NCI-H774 (cell line): ENCODE measurements at regions not wholly inside any gene's neighbourhood (a gene's known extent, or its start where the extent isn't known, plus 50 kb on each side); places are given as distances from the start of the nearest gene placed in this dataset.

Experiments used
- DNase-seq: peaks from one replicate; lab custom pipeline; 2025; lab: John Stamatoyannopoulos, UW

GRCh38 chr21:15241997-15242736, 177.4 kb upstream of the NRIP1 start:
- DNase-seq = no peak

GRCh38 chr21:15242906-15243305, 178.1 kb upstream of the NRIP1 start:
- no peak for DNase-seq

- no peak for DNase-seq
These were observed 178.6 kb upstream of the NRIP1 start for GRCh38 chr21:15243406-15243805.

GRCh38 chr21:15247613-15248012, 182.8 kb upstream of the NRIP1 start:
- no peak for DNase-seq

- no peak for DNase-seq
These were observed 184.6 kb upstream of the NRIP1 start for GRCh38 chr21:15249285-15249993.

GRCh38 chr21:15250384-15250783, 185.6 kb upstream of the NRIP1 start:
- no peak for DNase-seq

GRCh38 chr21:15252431-15252830, 187.6 kb upstream of the NRIP1 start:
- no peak for DNase-seq

GRCh38 chr21:15254111-15254510, 189.3 kb upstream of the NRIP1 start:
- DNase-seq = no peak

GRCh38 chr21:15255261-15255660, 190.5 kb upstream of the NRIP1 start:
- DNase-seq = no peak

- DNase-seq = no peak
These were observed 191.0 kb upstream of the NRIP1 start for GRCh38 chr21:15255763-15256162.

GRCh38 chr21:15256996-15257395, 192.2 kb upstream of the NRIP1 start:
- DNase-seq = no peak

- no peak for DNase-seq
These were observed 192.8 kb upstream of the NRIP1 start for GRCh38 chr21:15257646-15258045.

- DNase-seq = no peak
These were observed 195.0 kb upstream of the NRIP1 start for GRCh38 chr21:15259824-15260223.

GRCh38 chr21:15260604-15261003, 195.8 kb upstream of the NRIP1 start:
- DNase-seq = no peak

GRCh38 chr21:15264084-15264665, 199.4 kb upstream of the NRIP1 start:
- DNase-seq = no peak

GRCh38 chr21:15272171-15272570, 207.4 kb upstream of the NRIP1 start:
- DNase-seq = no peak

- DNase-seq = no peak
These were observed 207.8 kb upstream of the NRIP1 start for GRCh38 chr21:15272591-15272990.

GRCh38 chr21:15273244-15273643, 208.4 kb upstream of the NRIP1 start:
- DNase-seq = no peak

- DNase-seq = no peak
These were observed 210.1 kb upstream of the NRIP1 start for GRCh38 chr21:15274701-15275485.

GRCh38 chr21:15275615-15276235, 210.9 kb upstream of the NRIP1 start:
- DNase-seq = no peak

- no peak for DNase-seq
These were observed 211.4 kb upstream of the NRIP1 start for GRCh38 chr21:15276243-15276642.

- no peak for DNase-seq
These were observed 212.7 kb upstream of the NRIP1 start for GRCh38 chr21:15277466-15277865.
